ENCODE measurements at regions not wholly inside any gene's neighbourhood (a gene's known extent, or its start where the extent isn't known, plus 50 kb on each side); places are given as distances from the start of the nearest gene placed in this dataset.
A peak's percentile ranks its signal among the peaks of the same experiment; 100 is the strongest.

DNA sequence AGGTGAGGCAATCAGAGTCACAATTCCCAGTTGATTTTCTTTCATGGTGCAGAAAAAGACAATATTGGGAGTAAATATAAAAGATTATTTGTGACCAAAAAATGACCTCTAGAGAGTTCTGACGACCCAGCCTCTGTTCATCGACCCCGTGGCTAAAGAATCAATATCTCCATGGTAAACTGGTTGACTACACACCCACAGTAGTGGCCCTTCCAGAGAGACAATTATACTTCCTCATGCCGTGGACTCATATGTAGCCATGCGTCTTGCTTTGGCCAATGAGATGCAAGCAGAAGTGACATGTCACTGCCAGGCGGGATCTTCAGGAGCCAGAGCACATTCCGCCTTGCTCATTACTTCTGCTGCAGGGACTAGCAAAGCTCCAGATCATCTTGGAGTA, 163.3 kb upstream of the RAD23B start:
- no peak for DNase-seq

DNA sequence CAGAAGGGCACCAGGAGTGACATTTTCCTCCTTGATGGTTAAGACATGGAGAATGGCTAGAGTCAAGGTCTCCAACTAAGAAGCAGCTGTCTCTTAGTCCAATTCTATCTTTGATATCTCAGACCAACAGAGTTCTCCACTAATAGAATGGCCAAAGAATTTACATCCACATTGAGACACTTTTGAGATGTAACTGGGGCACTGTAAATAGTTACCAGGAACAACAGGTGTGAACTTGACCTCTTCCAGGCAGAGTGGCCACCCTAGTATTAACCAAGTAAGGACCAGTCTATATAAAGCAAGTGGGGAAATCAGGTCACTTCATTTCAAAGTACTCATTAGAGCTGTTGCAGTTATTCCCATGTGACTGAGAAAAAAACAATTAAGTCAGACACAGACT, 159.7 kb upstream of the RAD23B start:
- DNase-seq, result no peak

DNA sequence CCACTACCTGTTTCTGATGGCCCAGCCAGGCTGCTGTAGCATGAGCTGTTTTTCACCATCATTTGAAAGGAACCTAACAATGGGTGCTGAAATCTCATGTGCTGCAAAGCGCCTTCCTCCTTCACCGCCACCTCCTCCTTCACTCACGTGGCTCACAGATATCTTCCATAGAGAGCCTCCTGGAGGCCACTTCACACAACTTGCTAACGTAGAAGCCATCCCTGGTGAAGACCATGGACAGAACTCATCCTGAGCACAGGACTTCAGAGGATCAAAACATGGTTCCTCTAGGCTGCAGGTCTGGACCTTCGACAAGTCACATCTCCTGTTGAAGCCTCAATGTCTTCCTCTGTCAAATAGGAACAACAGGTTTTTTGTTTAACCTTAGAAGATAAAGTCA, 155.5 kb upstream of the RAD23B start:
- DNase-seq, result no peak

DNA sequence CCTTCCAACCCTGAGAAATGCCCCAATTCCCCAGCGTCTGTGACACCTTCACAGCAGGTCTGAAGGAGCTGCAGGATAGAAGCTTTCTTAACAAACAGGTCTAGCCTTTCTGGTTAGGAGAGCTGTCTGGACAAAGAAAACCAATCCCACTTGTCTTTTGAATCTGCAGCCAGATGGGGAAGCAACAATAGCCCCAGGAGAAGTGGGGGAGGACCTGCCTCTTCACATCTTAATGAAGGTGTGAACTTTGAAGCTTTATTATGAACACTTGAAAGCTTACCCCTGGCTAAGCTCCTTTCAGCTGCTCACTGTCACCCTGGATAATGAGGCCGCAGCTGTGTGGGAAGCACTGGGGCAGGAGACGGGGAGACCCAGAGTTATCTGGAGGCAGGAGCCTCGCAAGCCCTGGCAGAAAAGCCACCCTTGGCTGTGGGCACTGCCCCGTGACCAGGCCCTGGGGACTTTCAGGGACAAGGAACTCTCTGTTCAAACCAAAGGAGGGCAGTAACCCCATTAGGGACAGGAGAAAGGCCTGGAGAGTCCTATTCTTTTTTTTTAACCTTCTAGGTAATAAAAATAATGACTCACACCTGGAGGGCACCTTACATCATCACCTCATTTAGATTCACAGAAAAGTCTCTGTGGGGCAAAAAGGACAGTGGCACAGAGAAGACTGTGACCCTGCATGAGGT, 151.8 kb upstream of the RAD23B start:
- no peak for DNase-seq

DNA sequence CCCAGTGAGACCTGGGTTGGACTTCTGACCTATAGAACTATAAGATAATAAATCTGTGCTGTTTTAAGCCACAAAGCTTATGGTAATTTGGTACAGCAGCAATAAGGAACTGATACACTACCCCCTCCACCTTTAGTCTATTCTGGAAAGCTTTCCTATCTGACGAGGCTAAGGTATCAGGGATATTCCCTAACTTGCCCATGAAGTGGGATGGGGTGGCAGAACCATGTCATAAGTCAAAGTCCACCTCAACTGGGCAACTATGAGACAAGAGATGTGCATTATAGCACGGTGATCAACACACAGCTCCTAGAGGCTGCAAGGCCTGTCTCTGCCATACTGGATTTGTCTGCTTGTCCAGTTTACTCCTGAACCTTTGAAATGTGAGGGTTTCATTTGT, 146.8 kb upstream of the RAD23B start:
- no peak for DNase-seq

DNA sequence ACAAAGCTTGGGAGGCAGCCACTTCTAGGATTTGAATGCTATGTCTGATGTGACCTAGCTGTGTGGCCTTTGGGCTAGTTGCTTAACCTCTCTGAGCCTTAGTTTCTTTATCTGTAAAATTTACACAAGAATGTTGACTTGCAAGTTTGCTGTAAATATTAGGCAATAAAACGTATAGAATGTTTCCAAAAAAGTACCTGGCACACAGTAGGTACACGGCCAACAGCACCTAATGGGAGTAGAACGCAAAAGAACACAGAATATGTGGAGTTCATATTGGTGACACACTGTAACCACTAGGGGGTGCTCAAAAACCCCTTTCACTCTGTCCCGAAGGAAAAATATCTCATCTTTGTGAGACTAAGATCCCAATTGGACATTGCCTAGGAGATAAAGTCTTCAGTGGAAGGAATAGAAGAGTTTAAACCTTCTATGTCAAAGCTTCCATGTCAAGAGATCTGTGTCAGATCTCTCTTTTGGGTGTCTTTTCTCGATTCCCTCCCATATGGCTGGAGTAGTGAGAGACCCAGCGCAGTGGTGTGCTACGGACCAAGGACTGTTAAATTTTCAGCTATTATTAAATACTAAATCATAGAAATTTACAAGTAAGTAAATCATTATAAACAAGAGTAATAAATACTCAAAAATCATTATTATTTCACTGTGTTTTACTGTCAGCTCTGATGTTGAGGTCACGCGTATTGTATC, 145.4 kb upstream of the RAD23B start:
- peak; percentile 45 for DNase-seq

DNA sequence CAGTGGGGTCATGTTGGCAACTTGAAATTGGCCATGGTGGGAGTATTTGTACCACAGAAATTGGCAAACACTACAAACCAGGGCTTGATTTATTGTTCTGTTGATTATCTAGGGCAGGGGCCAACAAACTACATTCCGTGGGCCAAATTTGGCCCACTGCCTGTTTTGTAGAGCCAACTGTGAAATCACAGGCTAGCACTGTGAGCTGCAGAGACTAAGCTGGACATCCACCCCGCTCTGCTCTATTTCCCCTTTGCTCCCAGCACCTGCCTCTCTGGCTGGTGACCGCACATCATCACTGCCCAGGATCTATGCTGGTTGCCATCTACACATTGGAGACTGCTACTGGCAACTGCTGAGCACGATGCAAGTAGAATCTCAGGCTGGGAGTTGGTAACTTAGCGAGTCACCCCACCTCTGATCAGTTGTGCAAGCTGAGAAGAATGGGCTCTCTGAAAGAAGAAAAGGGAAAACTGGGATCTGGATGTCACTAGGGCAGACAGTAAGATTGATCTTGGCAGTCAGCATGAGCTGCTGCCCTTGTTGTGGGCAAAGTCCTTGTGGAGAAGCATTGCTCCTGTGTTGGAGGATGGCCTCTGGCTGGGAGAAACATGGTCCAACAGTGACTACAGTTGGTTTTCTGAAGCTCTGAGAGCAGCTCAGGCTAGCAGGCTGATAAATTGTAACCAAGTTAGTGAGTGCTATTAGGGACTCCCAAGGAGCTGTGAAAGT, 144.7 kb upstream of the RAD23B start:
- no peak for DNase-seq

DNA sequence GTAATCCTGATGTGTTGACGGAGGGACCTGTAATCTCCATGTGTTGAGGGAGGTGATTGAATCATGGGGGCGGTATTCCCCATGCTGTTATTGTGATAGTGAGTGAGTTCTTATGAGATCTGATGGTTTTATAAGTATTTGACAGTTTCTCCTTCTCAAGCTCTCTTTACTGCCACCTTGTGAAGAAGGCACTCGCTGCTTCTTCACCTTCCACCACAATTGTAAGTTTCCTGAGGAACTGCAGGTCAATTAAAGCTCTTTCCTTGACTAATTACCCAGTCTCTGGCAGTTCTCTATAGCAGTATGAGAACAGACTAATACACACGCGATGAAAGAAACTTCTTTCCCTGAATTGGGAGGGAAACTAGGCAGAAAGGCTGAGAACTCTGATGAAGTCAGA, 141.1 kb upstream of the RAD23B start:
- DNase-seq, result no peak

DNA sequence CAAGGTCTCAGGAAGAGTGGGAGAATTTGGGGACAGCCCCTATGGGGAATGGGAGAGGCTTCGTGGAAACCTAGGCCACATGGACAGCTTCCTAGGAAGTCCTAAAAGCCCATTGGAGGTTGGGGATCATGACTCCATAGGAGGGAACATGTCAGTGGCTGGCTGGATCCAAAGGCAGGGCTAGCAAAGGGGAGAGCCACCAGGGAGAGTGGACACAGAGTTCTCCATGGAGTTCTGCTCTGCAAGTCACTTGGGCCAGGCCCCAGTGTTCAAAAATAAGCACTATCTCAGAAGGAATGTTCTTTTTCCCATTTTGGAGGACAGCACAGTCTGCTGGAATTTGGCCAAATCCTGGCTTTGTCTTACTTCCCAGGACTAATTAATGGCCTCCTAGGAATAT, 140.6 kb upstream of the RAD23B start:
- DNase-seq, result no peak

DNA sequence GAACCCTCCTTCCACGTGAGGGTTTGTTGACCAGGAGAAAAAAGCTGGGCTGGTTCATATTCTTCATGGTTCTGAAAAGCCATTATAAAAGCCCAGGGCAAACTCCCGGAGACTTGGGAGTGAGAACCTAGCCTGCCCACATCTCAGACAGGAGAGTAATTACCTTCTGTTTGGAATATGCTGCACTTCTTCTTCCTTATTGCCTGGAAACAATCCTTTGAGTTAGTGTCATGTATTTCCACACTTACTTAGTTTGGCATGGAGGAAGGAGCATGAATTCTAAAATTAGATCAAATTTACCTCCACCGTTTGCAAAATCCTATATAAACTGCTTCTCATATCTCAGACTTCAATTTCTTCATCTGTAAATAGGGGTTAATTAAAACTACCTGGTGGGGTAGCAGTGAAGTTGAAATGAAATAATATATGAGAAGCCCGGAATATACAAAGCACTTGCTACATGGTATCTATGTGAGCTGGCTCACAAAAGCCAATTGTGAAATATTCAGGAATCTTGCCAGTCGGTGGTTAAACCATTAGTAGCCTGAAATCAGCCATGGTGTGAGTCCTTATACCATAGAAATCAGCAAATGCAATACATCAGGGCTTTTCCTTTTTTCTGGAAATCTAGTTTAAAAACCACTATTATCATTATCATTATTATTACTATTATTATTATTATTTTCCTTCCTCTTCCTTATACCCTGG, 140.0 kb upstream of the RAD23B start:
- no peak for DNase-seq

DNA sequence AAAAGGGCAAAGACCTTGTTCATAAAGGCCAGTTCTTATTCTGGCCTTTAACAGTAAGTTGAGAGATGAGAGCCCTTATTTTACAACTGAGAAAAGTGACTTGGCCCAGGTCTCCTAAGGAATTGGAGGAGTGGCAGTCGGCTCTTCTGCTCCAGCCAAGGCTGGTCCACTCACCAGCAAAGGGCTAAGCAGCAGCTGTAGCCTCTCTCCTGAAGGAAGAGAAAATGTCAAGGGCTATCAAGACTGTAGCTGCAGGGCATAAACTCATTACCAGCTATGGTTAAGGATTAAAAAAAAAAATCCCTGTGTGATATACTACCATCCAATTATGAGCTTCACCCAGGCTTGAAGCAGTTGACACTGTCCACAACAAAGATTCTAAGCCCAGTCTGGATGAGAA, 138.6 kb upstream of the RAD23B start:
- no peak for DNase-seq

DNA sequence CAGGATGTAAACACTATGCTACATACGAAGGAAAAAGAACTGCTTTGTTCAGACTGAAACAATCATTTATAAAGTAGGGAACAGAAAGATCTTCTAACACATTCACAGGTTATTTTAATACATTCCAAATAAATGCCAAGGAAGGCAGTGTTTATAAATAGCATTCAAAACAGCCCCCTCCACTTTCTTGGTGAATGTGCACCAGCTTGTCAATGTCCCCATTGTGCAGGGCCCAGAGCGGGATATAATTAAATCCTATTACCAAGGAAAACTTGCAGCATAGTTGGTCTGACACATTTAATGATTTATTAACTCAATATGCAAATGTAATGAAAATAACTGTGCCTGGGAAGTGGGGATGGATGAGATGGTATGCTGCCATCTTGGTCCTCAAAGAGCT, 135.9 kb upstream of the RAD23B start:
- DNase-seq, result no peak

DNA sequence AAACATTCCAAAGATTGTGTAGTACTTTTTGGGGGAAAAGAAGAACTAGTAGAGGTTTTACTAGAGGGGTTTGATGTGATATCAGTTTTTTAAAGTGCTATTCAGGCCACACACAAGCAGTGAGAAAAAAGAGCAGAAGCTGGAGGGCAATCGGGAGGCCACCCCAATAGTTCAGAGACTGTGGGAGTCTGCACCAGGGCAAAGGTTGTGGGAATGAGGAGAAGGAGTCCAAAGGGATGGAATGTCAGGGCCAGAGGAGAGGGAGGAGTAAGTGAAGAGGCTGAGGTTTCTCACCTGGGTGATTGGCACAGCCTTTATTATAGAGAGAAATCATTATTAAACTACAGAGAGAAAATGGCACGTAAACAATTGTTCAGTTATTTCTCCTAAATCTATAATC, 134.9 kb upstream of the RAD23B start:
- DNase-seq, result no peak

DNA sequence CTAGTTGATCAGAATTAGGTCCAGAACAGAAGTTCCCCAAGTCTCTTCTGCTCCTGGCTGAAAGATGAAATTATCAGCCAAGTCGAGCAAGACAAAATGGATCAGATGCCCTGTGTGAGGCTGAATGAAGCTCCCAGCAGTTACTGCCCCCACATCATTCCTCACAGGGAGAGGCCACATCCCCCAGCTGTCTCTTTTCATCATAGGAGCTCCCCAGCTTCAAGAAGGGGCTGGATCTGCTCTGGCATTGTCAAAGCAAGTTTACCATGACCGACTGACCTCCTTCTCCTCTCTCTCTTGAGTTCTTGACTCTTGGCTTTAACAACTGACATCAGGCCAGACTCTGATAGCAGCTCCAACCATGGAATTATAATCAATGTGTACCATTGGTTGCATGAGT, 133.3 kb upstream of the RAD23B start:
- DNase-seq, result no peak

DNA sequence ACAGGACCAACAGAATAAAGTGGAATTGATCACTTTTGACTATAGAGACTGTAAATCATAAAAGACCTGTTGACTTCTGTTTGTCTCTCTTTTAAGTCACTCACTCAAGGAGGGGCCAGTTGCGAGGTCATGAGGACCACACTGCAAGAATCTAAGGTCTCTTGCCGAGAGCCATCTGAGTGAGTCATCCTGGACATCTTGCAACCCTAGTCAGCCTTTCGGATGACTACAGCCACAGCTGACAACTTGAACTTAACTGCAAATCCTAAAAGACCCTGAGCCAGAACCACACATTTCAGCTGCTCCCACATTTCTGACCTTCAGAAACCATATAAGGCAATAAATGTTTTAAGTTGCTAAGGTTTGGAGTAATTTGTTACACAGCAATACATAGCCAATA, 129.7 kb upstream of the RAD23B start:
- DNase-seq, result no peak

DNA sequence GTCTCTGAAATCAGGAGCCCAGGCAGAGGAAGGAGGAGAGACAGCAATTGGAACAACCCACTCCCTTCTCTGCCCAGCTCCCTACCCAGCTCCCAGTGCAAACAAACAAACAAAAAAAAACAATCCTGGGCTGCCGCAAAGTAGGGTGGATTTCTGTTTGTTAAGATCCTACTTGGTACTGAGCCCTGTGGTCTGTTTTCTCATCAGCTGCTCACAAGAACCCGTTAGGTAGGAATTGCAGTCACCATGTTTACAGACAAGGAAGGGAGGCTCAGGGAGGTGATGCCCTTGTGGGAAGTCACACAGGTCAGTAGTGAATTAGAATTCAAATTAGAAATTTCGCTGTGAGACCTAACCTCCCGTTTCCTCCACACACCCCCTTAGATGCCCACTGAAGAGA, 128.8 kb upstream of the RAD23B start:
- DNase-seq, result no peak

DNA sequence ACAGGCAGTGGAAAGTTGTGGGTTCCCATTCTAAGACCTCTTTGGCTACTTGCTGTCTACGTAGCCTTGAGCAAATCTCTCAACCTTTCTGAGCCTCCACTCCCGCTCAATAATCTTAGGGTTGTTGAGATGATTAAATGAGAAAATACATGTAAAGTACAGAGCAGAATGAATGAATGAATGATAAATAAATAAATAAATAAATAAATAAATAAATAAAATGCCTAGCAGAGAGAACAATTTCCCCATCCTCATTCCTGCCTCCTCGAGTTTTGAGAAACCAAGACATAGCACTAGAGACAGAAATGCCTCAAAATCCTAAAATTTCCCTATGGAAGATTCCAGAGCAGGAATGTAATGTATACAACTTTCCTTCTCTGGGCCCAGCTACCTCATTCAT, 128.3 kb upstream of the RAD23B start:
- DNase-seq, result no peak

DNA sequence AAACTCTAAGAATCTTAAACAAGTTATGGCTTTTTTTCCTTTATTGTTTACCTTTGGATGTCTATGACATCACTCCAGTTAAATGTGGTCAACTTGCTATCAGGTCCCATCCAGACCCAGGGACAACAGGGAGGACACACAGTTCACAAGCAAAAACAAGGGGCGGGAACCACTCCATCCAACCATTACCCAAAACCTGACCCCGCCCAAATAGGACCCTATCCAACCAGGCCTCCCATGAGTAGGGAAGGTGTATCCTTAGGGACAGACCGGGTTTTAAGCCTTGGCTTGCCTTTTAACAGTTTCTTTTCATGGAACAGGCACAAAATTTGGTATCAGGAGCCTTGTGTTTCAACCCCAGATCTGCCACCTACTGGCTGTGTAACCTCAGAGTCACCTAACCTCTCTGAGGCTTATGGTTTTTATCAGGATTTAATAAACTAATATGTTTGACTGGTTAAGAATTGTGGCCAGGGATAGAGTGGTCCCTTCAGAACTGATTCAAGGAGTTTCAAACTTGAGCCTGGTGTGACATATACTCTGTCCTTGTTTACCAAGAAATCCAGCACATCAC, 127.7 kb upstream of the RAD23B start:
- no peak for DNase-seq

DNA sequence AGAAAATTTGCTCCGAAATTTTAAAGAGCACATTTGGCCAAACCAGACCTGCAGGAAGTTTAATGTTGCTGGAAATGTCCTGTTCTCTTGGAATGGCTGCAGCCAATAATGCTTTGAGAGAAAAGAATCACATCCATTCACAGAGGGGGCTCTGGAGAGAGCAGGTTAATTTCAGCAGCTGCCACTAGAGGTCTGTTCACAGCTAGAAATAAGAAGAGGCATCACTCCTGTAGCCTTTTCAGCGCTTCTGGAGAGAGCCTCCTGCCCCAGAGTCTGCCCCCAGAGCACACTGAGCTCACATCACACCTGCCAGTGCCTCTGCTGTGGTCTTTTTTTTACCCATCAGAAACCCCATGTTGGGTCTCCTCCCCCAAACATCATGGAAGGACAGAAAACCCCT, 124.8 kb upstream of the RAD23B start:
- no peak for DNase-seq

DNA sequence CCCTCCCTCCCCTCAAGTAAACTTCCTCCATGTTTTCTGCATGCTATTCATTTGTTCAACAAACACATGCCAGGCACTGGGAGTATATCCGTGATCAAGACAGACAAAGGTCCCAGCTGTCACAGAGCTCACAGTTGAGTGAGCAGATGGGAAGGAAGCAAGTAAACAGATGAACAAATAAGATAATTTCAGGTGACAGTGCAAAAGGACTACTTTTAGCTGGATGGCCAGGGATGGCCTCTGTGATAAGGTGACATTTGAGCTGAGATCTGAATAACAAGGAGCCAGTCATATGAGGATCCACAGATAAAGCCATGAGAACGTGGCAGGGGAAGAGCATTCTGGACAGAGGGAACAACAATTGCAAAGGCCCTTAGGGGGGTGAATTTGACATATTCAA, 121.7 kb upstream of the RAD23B start:
- no peak for DNase-seq

DNA sequence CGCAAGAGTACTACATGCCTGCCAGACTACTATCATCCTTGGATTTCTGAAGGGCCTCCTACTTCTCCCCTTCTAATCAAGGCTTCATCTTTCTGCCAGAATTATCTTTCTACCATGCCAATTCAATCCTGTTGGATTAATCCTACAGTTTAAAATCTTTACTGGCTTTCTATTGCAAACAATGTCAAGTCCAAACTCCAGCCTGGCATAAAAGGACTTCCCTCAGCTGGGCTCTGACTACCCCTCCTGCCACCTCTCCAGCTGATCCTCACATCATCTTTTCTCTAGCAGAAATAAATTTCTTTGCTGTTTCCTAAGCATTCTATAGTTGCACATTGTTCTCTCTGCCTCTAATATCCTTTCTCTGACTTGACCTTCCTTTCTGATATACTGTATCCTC, 119.7 kb upstream of the RAD23B start:
- DNase-seq, result no peak

DNA sequence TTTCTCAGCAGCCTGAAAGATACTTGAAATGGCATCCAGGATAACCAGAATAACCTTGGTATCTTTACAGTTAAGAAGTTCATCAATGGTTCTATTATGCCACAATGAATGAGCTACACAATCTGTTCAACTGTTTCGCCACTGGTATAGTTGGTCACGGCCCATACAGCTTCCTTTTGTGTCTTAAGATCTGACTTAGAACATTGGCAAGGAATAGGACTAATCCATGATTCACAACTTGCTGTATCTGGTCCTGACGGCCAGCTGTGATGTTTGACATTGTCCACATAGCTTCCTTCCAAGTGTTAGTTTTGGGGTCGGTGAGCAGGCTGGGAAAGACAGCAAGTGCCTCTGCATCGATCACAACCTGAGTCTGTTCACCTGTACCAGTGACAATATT, 113.3 kb upstream of the RAD23B start:
- no peak for DNase-seq

DNA sequence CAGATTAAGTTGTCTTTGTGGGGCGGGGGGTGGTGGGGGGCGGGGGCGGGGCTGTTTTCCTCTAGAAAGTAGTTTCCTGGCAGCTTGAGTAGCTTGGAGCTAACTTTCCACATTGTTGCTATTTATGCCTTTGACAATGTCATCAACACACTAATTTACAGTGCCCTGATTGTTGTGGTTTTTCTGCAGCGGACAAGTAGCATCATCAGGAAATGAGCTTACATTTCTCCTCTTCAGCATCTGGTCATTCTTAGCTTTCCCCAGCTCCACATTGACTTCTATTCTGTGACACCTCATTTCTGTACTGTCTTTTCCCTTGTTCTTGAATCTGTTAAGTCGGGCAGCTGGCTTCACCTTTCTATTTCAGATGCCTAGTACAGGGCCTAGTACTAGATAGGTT, 112.3 kb upstream of the RAD23B start:
- DNase-seq, result no peak

All from hematopoietic multipotent progenitor cell treated with erythropoietin and hydrocortisone succinate and interleukin-3 and kit ligand, for 8 days (in vitro differentiated cells).